ENCODE measurements at regions not wholly inside any gene's neighbourhood (a gene's known extent, or its start where the extent isn't known, plus 50 kb on each side); places are given as distances from the start of the nearest gene placed in this dataset.

DNA sequence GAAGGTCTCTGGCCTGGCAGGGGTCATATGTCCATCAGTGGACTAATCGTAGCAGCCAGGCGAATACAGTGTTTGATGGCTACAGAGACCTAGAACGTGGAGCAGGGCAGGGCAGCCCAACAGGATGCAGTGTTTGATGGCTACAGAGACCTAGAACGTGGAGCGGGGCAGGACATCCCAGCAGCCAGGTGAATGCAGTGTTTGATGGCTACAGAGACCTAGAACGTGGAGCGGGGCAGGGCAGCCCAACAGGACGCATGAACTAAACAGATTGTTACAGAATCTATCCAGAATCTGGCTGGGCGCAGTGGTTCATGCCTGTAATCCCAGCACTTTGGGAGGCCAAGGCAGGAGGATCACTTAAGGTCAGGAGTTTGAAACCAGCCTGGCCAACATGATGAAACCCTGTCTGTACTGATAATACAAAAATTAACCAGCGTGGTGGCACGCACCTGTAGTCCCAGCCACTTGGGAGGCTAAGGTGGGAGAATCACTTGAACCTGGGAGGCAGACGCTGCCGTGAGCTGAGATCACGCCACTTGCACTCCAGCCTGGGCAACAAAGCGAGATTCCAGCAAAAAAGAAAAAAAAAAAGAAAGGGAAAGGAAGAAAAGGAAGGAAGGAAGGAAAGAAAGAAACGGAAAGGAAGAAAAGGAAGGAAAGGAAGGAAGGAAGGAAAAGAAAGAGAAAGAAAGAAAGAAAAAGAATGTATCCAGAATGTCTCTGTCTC, 65.2 kb upstream of the RPH3AL start:
- in situ Hi-C loops (cut with HindIII; ENCODE audit: low pct_unique_long_range_greater_than_20kb, low sequenced_read_pairs) = no loop called here
- no peak for DNase-seq (ENCODE audit: low read depth, low spot score)

DNA sequence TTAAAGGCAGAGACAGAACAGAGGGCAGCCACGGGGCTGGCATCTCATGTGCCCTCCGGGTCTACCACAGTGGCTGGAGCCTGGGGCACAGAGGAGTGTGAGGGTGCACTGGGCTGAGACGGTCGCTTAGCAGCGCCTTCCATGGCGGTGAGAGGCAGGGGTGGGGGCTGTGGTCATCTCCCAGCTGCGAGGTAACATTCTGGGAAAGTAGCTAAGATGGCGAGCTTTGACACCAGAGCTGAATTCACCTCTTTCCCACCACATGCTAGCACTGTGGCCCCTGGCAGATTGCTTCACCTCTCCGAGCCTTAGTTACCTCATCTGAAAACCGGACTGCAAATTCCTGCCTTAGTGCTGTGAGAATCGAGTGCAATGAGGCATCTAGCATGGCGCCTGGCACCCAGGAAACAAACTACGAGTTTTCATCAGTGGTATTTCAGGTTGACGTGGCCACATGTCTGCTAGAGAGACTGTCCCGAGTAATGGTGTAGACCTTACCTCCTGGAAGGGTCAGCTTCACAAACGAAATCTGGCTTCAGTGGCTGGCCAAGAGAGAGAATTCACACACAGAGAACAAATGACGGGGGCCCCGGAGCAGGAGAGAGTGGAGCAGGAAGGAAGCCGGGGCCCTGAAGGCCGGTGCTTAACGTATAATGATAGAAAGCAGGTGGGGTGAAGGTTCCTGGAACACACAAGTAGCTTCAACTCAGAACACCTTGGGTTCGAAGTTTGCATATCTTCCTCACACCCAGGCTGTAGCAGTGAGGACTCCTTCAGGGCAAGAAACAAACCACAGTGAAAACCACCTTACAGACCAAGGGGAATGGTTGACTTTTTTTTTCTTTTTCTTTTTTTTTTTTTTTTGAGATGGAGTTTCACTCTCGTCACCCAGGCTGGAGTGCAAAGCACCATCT, 63.9 kb upstream of the RPH3AL start:
- in situ Hi-C loops (cut with HindIII; ENCODE audit: low pct_unique_long_range_greater_than_20kb, low sequenced_read_pairs) = no loop called here

DNA sequence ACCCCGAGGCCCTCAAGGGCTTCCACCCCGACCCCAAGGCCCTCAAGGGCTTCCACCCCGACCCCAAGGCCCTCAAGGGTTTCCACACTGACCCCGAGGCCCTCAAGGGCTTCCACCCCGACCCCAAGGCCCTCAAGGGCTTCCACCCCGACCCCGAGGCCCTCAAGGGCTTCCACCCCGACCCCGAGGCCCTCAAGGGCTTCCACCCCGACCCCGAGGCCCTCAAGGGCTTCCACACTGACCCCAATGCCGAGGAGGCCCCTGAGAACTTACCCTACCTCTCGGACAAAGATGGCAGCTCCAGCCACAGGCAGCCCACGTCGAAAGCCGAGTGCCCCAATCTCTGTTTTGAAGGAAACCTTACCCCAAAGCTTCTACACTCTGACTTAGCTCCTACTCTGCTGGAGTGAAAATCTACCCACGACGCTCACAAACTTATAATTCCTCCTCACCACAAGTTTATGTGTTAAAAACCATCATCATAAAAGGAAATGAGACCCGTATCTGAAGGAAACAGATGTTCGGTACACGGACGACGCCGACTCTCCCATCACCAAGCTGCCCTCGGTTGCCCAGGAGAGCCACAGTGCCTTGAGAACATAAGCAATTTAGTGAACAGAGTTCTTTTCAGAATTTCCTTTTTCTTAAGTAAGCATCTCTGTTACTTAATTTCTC, 61.2 kb upstream of the RPH3AL start:
- in situ Hi-C loops (cut with HindIII; ENCODE audit: low pct_unique_long_range_greater_than_20kb, low sequenced_read_pairs) = no loop called here
- DNase-seq (ENCODE audit: low read depth, low spot score) = no peak

More for the DNA sequence above, 63.9 kb upstream of the RPH3AL start:
- DNase-seq (ENCODE audit: low read depth, low spot score) = no peak

DNA sequence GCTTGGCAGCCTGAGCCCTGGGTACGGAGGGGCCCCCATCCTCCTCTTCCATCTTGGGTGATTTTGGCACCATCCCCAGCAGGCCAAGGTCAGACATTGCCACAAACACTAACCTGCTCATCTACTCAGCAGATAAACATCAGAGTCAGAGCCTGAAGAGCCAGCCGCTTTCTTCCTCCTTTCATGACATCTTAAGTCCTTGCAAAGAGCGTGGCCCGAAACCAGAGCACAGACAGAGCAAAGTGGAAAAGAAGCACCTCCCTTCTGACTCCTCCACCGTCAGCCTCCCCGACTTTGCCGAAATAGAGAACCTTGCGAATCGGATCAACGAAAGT, 60.4 kb upstream of the RPH3AL start:
- in situ Hi-C loops (cut with HindIII; ENCODE audit: low pct_unique_long_range_greater_than_20kb, low sequenced_read_pairs) = no loop called here
- DNase-seq (ENCODE audit: low read depth, low spot score) = no peak

DNA sequence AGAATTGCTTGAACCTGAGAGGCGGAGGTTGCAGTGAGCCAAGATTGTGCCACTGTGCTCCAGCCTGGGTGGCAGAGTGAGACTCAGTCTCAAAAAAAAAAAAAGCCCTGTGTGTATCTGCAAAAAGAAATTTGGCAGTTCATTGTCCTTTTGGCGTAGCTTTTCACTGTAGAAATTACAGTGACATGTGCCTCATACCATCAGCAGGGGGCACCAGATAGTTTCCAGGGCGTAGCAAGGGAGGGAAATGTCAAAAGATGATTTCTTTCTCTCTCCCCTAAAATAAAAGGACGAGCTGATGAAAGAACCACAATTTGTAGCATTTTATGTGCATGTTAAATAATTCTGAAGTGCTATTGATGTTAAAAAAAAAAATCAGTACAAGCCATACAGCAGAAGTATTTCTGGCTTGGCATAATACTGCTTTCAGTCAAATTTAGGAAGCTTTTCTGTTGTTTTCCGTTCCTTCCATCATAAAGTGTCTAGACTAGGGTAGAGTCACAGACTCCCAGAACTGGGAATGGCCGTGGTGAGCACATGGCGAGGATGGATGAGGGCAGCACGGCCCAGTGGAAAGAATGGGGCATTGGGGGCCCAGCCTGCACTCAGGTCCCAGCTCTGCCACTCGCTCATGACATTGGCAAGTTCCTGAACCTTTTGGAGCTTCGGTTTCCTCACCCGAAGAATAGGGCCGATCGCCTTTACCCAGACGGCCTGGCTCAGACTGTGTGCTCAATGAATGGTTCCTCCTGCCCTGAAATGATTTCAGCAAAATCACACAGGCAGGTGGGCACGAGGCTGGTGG, 59.8 kb upstream of the RPH3AL start:
- in situ Hi-C loops (cut with HindIII; ENCODE audit: low pct_unique_long_range_greater_than_20kb, low sequenced_read_pairs) = no loop called here
- DNase-seq (ENCODE audit: low read depth, low spot score) = peak; percentile 78

DNA sequence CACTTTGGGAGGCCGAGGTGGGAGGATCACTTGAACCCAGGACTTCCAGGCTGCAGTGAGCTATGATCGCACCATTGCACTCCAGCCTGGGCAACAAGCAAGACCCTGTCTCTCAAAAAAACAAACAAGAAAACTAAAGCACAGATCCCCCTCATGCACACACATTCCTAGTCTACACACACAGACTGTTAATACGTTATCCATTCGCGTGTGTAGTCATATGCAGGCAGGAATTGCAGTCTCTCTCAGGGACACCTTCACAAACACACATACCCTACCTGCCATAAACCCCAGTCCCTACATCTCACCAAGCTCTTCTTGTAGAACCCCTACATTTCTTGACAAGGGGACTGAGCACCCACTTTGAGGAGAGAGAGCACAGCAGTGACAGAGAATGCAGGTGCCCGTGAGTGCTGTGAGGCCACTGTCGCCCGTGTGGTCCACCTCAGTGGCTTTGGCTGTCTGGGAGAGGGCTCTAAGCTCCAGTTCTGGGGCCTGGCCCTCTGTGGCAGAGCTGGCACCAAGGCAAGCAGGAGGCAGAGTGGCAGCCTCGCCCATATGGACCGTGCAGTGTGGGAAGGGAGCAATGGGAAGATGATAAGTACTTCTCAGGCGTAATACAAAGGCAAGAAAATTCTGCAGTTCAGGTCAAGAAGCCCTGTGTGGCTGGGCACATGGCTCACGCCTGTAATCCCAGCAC, 59.0 kb upstream of the RPH3AL start:
- no peak for DNase-seq (ENCODE audit: low read depth, low spot score)
- in situ Hi-C loops (cut with HindIII; ENCODE audit: low pct_unique_long_range_greater_than_20kb, low sequenced_read_pairs) = no loop called here

DNA sequence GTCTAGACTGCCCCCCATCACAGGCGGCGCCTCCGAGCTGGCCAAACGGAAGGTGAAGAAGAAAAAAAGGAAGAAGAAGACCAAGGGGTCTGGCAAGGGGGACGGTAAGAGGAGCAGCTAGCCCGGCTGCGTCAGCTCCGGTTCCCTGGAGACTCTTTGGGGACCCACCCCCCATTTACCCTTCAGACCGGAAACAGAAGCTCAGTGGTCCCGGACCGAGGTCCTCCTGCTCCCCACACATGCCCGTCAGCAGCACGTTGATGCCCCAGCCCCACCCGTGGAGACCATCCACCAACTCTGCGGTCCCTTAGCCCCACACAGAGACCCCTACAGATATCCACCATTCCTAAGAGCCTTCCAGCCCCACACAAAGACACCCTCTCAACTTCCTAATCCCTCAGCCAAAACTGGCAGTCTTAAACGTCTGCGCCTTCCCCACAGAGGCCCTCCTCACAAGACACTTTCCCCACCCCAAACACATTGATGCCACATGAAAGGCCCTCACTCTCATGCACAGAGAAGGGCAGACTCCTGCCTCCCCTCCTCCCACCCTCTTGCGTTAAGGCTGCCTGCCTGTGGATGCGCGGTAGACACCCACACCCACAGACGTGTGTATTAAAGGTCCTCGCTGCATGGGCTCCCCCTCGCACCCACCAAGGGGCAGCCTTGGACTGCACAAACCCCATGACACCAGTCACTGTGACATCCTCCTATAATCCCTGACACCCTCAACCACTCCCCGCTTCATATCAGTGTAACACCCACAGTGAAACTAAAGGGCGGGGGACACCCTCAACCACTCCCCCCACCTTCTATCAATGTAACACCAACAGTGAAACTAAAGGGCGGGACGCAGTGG, 58.2 kb upstream of the RPH3AL start:
- peak; percentile 30 for DNase-seq (ENCODE audit: low read depth, low spot score)
- in situ Hi-C loops (cut with HindIII; ENCODE audit: low pct_unique_long_range_greater_than_20kb, low sequenced_read_pairs) = no loop called here

DNA sequence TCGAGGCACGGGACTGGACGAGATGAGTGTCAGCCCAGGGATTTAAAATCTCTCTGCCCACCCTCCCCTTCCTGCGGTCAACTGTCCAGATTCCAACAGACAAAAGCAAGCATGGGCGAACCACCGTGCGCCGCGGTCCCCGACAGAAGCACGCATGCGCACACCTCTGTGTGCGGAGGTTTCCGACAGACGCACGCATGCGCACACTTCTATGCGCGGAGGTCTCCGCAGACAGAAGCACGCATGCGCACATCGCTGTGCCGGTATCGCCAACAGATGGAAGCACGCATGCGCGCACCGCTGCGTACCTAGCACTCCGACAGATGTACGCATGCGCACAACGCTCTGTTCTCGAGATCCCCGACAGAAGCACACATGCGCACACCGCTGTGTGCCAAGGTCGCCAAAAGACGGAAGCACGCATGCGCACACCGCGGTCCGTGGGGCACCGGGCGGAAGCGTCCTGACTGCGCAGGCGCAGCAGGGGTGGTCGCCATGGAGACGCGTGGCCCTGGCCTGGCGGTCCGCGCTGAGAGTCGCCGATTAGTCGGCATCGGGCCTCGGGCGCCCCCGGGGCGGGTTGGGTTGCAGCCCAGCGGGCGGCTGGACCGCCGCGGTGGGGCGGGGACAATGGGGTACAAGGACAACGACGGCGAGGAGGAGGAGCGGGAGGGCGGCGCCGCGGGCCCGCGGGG, 57.4 kb upstream of the RPH3AL start:
- peak; percentile 99 for DNase-seq (ENCODE audit: low read depth, low spot score)
- in situ Hi-C loops (cut with HindIII; ENCODE audit: low pct_unique_long_range_greater_than_20kb, low sequenced_read_pairs) = no loop called here

DNA sequence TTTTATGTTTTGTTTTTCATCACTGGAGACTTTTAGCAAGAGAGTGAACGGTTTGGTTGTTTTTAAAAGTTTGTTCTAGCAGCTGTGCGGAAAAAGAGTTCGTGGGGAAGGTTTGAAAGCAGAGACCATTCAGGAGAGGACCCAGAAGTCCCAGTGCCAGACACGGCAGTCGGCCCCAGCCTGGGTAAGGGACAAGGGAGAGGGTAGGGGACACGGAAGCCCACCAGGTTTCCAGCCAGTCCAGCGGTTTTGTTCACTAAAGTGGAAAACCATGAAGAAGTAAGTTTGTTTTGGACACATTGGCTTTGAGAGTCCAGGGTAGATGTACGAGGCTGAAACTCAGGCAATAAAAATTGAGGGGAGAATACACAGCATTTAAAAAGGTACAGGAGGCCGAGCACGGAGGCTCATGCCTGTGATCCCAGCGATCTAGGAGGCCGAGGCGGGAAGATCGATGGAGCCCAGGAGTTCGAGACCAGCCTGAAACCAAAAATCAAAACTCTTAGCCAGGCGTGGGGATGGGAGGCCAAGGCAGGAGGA, 56.8 kb upstream of the RPH3AL start:
- DNase-seq (ENCODE audit: low read depth, low spot score) = no peak
- in situ Hi-C loops (cut with HindIII; ENCODE audit: low pct_unique_long_range_greater_than_20kb, low sequenced_read_pairs) = no loop called here

DNA sequence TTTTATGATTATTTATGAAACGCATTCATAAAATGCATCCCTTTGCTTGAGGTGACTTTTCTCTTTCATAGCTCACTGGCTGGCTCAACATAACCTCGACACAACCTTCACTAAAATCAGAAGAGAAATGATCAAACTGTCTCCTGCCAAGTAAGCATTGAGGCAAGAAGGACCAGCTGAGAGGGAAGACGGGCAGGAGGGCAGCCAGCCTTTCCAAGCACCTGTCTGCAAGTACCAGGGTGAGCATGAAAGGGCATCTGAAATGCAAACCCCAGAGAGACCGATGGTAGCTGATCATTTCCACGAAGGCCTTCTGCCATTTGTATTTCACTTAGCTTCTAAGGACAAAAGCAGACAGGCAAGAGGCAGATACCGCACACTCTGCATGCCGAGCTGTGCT, 52.1 kb upstream of the RPH3AL start:
- in situ Hi-C loops (cut with HindIII; ENCODE audit: low pct_unique_long_range_greater_than_20kb, low sequenced_read_pairs) = no loop called here
- no peak for DNase-seq (ENCODE audit: low read depth, low spot score)
